ENCODE measurements at regions not wholly inside any gene's neighbourhood (a gene's known extent, or its start where the extent isn't known, plus 50 kb on each side); places are given as distances from the start of the nearest gene placed in this dataset.

GRCh38 chr21:29413683-29414082 lies 115.0 kb downstream of the BACH1 start:
- Histone ChIP-seq H2AK5ac (ENCODE audit: low read depth, low read length) (no peak overlapping the region), H4K5ac (ENCODE audit: insufficient read length, low read depth, low read length) (no peak overlapping the region), H3K9me3 (ENCODE audit: insufficient read depth in 2 of 2, low read depth in 1 of 2, low read length in 1 of 2) (no peaks in the 10 kb centered on the region), H3K79me2 (ENCODE audit: control insufficient read depth in 1 of 2, insufficient read depth in 2 of 2, low read length in 2 of 2) (no peaks in the 10 kb centered on the region), H2BK15ac (ENCODE audit: low read length) (no peak overlapping the region), H3K14ac (ENCODE audit: insufficient read length) (no peak overlapping the region), H3K56ac (replicated peaks; ENCODE audit: insufficient read length, low read depth, low read length) (no peak overlapping the region), H3K4me2 (ENCODE audit: insufficient read depth in 1 of 2, low read depth in 2 of 2, low read length in 2 of 2) (no peak overlapping the region), H3K4me1 (replicated peaks in 1 of 4; ENCODE audit: control insufficient read depth in 3 of 4, insufficient read depth in 4 of 4, low read length in 3 of 4) (peaks cover 0 to 4% (median under 1%) of the 10 kb centered on the region in 4 experiments; a peak in 3 of 7 replicates), H3K4ac (replicated peaks; ENCODE audit: insufficient read length, low read depth, low read length) (no peak overlapping the region), H2BK120ac (replicated peaks; ENCODE audit: low read depth, low read length) (no peak overlapping the region), H3K23me2 (ENCODE audit: low read depth, low read length) (no peaks in the 10 kb centered on the region), H3K18ac (ENCODE audit: extremely low read depth, low read length) (no peak overlapping the region), H4K91ac (replicated peaks; ENCODE audit: insufficient read length, low read length) (no peak overlapping the region), H2AFZ (ENCODE audit: low read length) (no peak overlapping the region), H3K79me1 (ENCODE audit: low read depth, low read length) (no peaks in the 10 kb centered on the region), H3K27me3 (replicated peaks in 1 of 4; ENCODE audit: control insufficient read depth in 3 of 4, extremely low read depth in 1 of 4, insufficient read depth in 3 of 4, low read length in 3 of 4) (no peaks in the 10 kb centered on the region), H3K9ac (replicated peaks in 1 of 4; ENCODE audit: extremely low read depth in 1 of 4, low read depth in 3 of 4, low read length in 3 of 4) (no peak overlapping the region), H3K36me3 (ENCODE audit: control insufficient read depth in 2 of 4, insufficient read depth in 4 of 4, low read length in 3 of 4) (no peaks in the 10 kb centered on the region), H2BK12ac (ENCODE audit: low read depth, low read length) (no peak overlapping the region), H4K8ac (ENCODE audit: extremely low read depth, insufficient read depth, low read length) (no peak overlapping the region), H2BK5ac (ENCODE audit: low read depth, low read length) (no peak overlapping the region), H2BK20ac (ENCODE audit: low read length) (no peak overlapping the region), H4K20me1 (replicated peaks in 1 of 2; ENCODE audit: control insufficient read depth in 1 of 2, insufficient read depth in 2 of 2, low read length in 2 of 2) (no peaks in the 10 kb centered on the region), H3K27ac (ENCODE audit: low read depth, low read length) (no peak overlapping the region), H3K23ac (ENCODE audit: insufficient read length) (no peak overlapping the region), H3K4me3 (ENCODE audit: extremely low read depth in 1 of 4, insufficient read depth in 2 of 4, low read depth in 3 of 4, low read length in 4 of 4) (no peak overlapping the region)
- ChIA-PET CTCF (ENCODE audit: partially characterized antibody) (interaction anchor here (0.8 kb wide), 1 partner anchor 86 kb away, joined by 3 read pairs; no protein-coding TSS in a partner anchor), POLR2A (ENCODE audit: partially characterized antibody) (no interaction called here)
- no peak for FAIRE-seq
- WGBS, 2 experiments (ENCODE audit: extremely low coverage in 1 of 2, insufficient coverage in 1 of 2, insufficient read length in 1 of 2, insufficient replicate concordance in 2 of 2, low coverage in 1 of 2, low lambda C conversion rate in 2 of 2, missing lambda C conversion rate in 1 of 2): 77% methylated on average over 3 of the region's 3 CpGs; no CpG with 5 or more reads in 1 of the 2 experiments
- TF ChIP-seq SP1 (IDR thresholded peaks at IDR 0.05; ENCODE audit: low read depth, low read length): no peak
- TF ChIP-seq TEAD4 (IDR thresholded peaks at IDR 0.05; ENCODE audit: low read depth, low read length): no peak
- TF ChIP-seq NANOG (IDR thresholded peaks at IDR 0.05; ENCODE audit: insufficient read depth, low read depth, low read length, poor library complexity, severe bottlenecking): no peak
- TF ChIP-seq SUZ12 (IDR thresholded peaks at IDR 0.05; ENCODE audit: low read length): no peak
- TF ChIP-seq RAD21 (IDR thresholded peaks at IDR 0.05 in 1 of 2, conservative IDR thresholded peaks at IDR 0.05 in 1 of 2; ENCODE audit: low read depth in 2 of 2, low read length in 2 of 2): no peak
- DNase-seq (ENCODE audit: low read depth in 1 of 2, low spot score in 2 of 2): no peak

Data from H1 (cell line).